GM12865 (cell line): ENCODE measurements at regions not wholly inside any gene's neighbourhood (a gene's known extent, or its start where the extent isn't known, plus 50 kb on each side); places are given as distances from the start of the nearest gene placed in this dataset.

Source experiments
- DNase-seq: peaks from one replicate; pipeline ENCODE4 v3.0.0; 2010; ENCODE audit warnings: low read depth
- H3K4me3 ChIP-seq: 2 replicates; pipeline ENCODE4 v1.5.1; 2011; ENCODE audit warnings: mild to moderate bottlenecking, low read depth, low read length, control low read depth
- TF ChIP-seq, protein P1 (sequence below): IDR thresholded peaks from 2 replicates; pipeline ENCODE4 v1.5.1; 2011; ENCODE audit warnings: low read length, control low read depth, low read depth, inconsistent platforms; ENCODE audit not compliant: insufficient read depth; ENCODE audit errors: missing control alignments

DNA sequence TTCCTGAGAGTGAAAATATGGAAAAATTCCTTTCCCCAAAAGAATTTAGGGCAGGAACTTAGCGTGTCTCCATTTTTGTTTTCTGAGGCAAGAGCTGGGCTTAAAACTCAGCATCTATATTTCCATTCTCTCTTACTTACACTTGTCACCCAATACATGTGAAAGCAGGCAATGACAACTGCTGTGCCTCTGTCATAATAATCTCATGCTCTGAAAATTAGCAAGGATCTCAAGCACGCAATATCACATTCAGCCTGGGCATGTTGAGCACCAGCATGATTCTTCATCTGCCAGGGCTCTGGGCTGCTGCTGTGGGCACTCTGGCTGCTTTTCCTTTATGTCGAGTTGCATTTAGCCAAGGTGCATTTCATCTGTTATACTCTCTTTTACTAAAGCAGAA is 255.5 kb downstream of the SNX10 start:
- H3K4me3 ChIP-seq: no peak overlapping the region
- TF ChIP-seq, protein P1, sequence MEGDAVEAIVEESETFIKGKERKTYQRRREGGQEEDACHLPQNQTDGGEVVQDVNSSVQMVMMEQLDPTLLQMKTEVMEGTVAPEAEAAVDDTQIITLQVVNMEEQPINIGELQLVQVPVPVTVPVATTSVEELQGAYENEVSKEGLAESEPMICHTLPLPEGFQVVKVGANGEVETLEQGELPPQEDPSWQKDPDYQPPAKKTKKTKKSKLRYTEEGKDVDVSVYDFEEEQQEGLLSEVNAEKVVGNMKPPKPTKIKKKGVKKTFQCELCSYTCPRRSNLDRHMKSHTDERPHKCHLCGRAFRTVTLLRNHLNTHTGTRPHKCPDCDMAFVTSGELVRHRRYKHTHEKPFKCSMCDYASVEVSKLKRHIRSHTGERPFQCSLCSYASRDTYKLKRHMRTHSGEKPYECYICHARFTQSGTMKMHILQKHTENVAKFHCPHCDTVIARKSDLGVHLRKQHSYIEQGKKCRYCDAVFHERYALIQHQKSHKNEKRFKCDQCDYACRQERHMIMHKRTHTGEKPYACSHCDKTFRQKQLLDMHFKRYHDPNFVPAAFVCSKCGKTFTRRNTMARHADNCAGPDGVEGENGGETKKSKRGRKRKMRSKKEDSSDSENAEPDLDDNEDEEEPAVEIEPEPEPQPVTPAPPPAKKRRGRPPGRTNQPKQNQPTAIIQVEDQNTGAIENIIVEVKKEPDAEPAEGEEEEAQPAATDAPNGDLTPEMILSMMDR: no peak
- DNase-seq: no peak

DNA sequence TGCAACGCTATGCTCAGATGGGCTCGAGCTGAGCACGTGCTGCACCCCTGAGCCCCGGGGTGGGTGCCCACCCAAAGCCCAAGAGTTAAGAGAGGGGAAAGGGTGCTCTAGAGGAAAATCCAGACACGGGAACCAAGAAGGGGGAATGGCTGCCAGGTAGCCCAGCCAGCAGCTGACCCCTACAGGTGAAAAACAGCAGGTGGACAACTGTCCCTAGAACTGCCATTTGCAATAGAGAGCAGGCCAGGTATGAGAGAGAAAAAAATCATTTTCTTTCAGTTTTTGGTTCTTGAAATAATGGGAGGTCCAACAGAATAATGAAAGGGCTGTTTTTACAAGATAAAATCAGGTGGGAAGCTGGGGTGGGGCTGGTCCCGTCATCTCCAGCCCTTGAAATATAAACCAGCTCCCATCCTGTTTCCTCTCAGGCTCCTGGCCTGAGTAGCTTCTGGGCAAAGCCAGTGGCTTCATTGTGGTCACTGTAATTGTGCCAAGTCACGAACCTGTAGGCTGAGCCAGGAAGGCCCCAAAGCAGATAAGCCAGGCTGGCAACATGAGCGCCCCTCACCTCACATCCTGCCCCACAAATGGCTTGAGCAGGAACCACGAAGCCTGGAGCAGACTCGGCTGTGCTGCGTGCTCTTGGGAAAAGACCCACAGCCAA is 257.8 kb downstream of the SNX10 start:
- TF ChIP-seq, protein P1: no peak
- no peak overlapping the region for H3K4me3 ChIP-seq
- no peak for DNase-seq

DNA sequence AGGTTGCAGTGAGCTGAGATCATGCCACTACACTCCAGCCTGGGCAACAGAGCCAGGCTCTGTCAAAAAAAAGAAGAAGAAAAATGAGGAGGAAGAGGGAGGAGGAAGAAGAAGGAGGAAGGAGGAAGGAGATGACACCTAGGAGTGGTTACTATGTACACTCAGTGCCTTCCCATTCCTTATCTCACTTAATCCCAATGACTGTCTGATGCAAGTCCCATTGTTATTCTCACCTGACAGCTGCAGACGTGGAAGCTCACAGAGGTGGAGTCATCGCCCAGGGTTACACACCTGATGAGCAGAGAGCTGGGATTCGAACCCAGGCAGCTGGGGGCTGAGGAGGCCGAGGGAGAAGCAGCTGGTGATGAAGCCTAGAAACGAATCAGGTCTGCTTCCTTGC is 258.8 kb downstream of the SNX10 start:
- no peak for DNase-seq
- TF ChIP-seq, protein P1: no peak
- H3K4me3 ChIP-seq: no peak overlapping the region

DNA sequence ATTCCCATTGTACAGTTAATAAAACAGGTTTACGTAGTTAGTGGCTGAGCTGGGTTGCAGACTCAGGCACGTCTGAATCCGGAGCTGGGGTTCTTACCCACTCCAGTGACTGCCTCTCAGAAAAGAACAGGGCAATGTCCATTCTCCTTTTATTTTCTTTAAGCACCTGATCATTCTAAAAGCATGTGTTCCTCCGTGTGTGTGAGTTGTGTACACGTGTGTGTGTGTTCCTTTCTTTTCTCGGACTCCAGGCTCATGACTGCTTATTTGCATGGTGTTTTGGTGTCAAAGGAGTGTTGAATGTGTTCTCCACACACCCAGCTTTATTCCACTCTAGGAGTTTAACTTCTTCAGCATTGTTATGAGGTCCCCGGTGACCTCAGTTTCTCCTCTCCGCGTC is 260.1 kb downstream of the SNX10 start:
- TF ChIP-seq, protein P1: no peak

DNA sequence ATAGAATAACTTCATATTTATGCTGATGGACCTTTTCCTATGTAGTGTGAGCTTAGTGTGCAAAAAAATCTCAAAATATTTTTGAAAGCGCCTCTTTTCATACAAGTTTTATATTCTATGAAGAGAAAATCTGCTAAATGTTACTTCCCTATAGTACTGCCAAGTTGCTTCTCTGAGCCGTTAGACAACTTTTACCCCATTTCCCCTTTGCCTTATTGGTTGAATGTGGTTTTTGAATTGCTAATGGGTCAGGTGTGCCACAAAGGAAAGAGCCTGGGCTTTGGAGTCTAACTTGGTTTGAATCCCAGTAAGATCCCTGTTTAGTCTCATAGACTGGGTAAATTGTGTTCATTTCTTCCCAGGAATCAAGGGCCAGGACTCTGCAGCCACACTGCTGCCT is 261.5 kb downstream of the SNX10 start:
- H3K4me3 ChIP-seq: no peak overlapping the region
- TF ChIP-seq, protein P1: no peak
- DNase-seq: no peak

More for the DNA sequence above, 260.1 kb downstream of the SNX10 start:
- H3K4me3 ChIP-seq: no peak overlapping the region
- no peak for DNase-seq

DNA sequence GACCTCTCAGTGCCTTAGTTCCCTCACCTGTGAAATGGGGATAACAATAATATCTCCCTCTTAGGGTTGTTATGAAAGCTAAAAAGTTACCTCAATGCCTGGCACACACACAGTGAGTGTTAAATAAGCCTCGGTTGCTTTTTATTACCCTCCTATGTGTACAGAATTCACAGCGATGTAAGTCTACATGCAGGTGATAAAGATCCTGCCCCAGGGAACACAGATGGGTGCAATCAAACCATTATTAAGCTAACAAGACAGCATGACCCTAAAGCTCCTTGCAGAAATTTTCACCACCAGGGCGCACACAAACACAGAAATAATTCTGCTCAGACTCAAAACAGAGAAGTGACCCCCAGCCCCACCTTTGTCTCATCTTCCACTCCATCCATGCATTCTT is 261.9 kb downstream of the SNX10 start:
- TF ChIP-seq, protein P1: no peak
- DNase-seq: no peak
- H3K4me3 ChIP-seq: no peak overlapping the region

DNA sequence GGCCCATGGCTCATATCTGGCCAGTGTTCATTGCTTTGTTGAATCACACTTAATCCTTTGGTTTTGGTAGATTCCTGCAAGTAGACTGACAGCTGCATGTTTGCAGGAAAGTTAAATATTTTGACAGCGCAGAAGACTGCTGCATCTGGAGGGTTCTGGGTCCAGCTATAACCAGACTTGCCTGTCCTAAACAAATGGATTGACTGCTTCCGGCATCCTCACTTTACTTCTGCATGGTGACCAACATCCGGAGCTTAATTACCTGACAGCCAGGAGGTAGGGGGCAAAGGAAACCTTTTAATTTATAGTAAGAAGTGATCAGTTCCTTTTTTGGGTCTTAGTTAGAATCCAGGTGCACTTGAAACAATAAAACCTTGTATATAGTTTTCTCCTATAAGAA is 263.3 kb downstream of the SNX10 start:
- TF ChIP-seq, protein P1: no peak
- no peak overlapping the region for H3K4me3 ChIP-seq
- no peak for DNase-seq
